OCI-LY1 (cell line): ENCODE measurements at regions not wholly inside any gene's neighbourhood (a gene's known extent, or its start where the extent isn't known, plus 50 kb on each side); places are given as distances from the start of the nearest gene placed in this dataset.

Experiments used
- H2AFZ ChIP-seq: fragments of 200-600 bp; sonication (generic), shearing (Covaris generic); 2 replicates; pipeline ENCODE4 v1.6.0; 2014; ENCODE audit warnings: antibody characterized with exemption, mild to moderate bottlenecking, low read length
- H3F3A ChIP-seq: fragments of 200-600 bp; sonication (generic), shearing (Covaris generic); 2 replicates; pipeline ENCODE4 v1.6.0; 2014; ENCODE audit warnings: mild to moderate bottlenecking, antibody characterized with exemption, low read length, moderate library complexity; ENCODE audit not compliant: insufficient read depth
- H3K27ac ChIP-seq: fragments of 200-600 bp; sonication (generic); 2 replicates; pipeline ENCODE4 v1.5.1; 2014; ENCODE audit warnings: low read length, mixed run types, mild to moderate bottlenecking, low read depth; ENCODE audit not compliant: poor library complexity, severe bottlenecking
- H3K27me3 ChIP-seq: fragments of 200-600 bp; sonication (generic); 2 replicates; pipeline ENCODE4 v1.6.0; 2014; ENCODE audit warnings: antibody characterized with exemption, mild to moderate bottlenecking, low read length, moderate library complexity; ENCODE audit not compliant: insufficient read depth
- H3K36me3 ChIP-seq: fragments of 200-600 bp; sonication (generic); 2 replicates; pipeline ENCODE4 v1.6.1; 2014; ENCODE audit warnings: mild to moderate bottlenecking, antibody characterized with exemption, low read length, moderate library complexity, mixed read lengths; ENCODE audit not compliant: insufficient read depth
- H3K4me1 ChIP-seq: fragments of 200-600 bp; sonication (generic); 2 replicates; pipeline ENCODE4 v1.5.1; 2014; ENCODE audit warnings: mild to moderate bottlenecking, low read length, moderate library complexity; ENCODE audit not compliant: insufficient read depth, severe bottlenecking
- H3K4me2 ChIP-seq: fragments of 200-600 bp; sonication (generic), shearing (Covaris generic); 2 replicates; pipeline ENCODE4 v1.6.1; 2014; ENCODE audit warnings: low read length
- H3K4me3 ChIP-seq: fragments of 200-600 bp; sonication (generic); 2 replicates; pipeline ENCODE4 v1.5.1; 2014; ENCODE audit warnings: low read length, low read depth, mild to moderate bottlenecking, mixed read lengths; ENCODE audit not compliant: poor library complexity, severe bottlenecking
- H3K79me2 ChIP-seq: fragments of 200-600 bp; shearing (Covaris generic); 2 replicates; pipeline ENCODE4 v1.6.1; 2016; ENCODE audit warnings: mixed run types, low read length, mixed read lengths; ENCODE audit not compliant: insufficient read depth
- H3K9ac ChIP-seq: fragments of 200-600 bp; sonication (generic), shearing (Covaris generic); 2 replicates; pipeline ENCODE4 v1.6.1; 2014; ENCODE audit warnings: mild to moderate bottlenecking, low read length, mixed read lengths
- H3K9me2 ChIP-seq: fragments of 200-600 bp; sonication (generic), shearing (Covaris generic); 2 replicates; pipeline ENCODE4 v1.6.1; 2014; ENCODE audit warnings: low read depth, mild to moderate bottlenecking, low read length, mixed read lengths
- H3K9me3 ChIP-seq: fragments of 200-600 bp; shearing (Covaris generic); 2 replicates; pipeline ENCODE4 v1.6.1; 2014; ENCODE audit warnings: low read length, mixed read lengths
- H4K20me1 ChIP-seq: fragments of 200-600 bp; sonication (generic), shearing (Covaris generic); 2 replicates; pipeline ENCODE4 v1.6.0; 2016; ENCODE audit warnings: mild to moderate bottlenecking, low read length; ENCODE audit not compliant: insufficient read depth
- EZH2 ChIP-seq: fragments of 200-600 bp; sonication (generic), shearing (Covaris generic); IDR thresholded peaks from 2 replicates; pipeline ENCODE4 v1.8.0; 2017; ENCODE audit warnings: borderline replicate concordance, mixed run types, mild to moderate bottlenecking, antibody characterized with exemption, low read length, moderate library complexity, mixed read lengths
- TF ChIP-seq, protein P1 (sequence below): fragments of 200-600 bp; sonication (generic), shearing (Covaris generic); IDR thresholded peaks from 2 replicates; pipeline ENCODE4 v1.5.1; 2017; ENCODE audit warnings: mild to moderate bottlenecking, antibody characterized with exemption, low read length, moderate library complexity, mixed read lengths

DNA sequence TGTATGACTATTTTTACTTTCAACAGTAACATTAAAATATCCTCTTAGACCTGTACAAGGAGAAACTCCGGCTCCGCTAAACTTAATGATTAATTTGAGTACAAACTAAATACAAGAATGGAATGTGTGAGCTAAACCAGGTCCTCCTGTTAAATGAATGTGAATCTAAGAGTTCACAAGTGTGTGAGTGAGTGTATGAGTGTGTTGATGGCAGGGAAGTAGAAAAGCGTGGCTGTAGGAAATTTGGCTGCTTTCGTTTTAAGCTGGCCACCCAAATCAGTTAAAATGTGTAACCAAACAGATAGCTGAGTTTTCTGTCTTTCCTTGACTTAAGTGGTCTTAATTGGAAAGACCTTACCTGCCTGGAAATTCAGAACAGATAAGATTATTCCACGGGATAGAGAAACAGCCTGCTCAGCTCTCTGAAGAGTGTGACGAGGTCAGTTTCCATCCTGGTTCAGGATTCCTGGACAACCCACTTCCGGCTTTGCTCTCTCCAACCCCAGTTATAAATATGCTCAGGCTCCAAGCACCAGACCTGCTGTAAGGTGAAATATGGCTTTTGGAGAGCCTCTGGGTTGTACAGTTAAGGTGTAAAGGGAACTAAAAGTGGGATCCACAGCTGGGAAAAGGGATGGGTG is 908.6 kb upstream of the EDIL3 start:
- Histone ChIP-seq H3K79me2 (no peaks in the 10 kb centered on the region), H3K27ac (no peak overlapping the region), H3K4me3 (no peak overlapping the region), H3K9ac (no peak overlapping the region), H3K36me3 (no peaks in the 10 kb centered on the region), H3K4me2 (no peak overlapping the region), H4K20me1 (no peaks in the 10 kb centered on the region), H3K9me3 (no peaks in the 10 kb centered on the region), H3K9me2 (no peaks in the 10 kb centered on the region), H3F3A (no peaks in the 10 kb centered on the region), H2AFZ (no peak overlapping the region), H3K27me3 (no peaks in the 10 kb centered on the region), H3K4me1 (no peaks in the 10 kb centered on the region)
- TF ChIP-seq EZH2, result no peak
- TF ChIP-seq, protein P1, sequence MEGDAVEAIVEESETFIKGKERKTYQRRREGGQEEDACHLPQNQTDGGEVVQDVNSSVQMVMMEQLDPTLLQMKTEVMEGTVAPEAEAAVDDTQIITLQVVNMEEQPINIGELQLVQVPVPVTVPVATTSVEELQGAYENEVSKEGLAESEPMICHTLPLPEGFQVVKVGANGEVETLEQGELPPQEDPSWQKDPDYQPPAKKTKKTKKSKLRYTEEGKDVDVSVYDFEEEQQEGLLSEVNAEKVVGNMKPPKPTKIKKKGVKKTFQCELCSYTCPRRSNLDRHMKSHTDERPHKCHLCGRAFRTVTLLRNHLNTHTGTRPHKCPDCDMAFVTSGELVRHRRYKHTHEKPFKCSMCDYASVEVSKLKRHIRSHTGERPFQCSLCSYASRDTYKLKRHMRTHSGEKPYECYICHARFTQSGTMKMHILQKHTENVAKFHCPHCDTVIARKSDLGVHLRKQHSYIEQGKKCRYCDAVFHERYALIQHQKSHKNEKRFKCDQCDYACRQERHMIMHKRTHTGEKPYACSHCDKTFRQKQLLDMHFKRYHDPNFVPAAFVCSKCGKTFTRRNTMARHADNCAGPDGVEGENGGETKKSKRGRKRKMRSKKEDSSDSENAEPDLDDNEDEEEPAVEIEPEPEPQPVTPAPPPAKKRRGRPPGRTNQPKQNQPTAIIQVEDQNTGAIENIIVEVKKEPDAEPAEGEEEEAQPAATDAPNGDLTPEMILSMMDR, result no peak

DNA sequence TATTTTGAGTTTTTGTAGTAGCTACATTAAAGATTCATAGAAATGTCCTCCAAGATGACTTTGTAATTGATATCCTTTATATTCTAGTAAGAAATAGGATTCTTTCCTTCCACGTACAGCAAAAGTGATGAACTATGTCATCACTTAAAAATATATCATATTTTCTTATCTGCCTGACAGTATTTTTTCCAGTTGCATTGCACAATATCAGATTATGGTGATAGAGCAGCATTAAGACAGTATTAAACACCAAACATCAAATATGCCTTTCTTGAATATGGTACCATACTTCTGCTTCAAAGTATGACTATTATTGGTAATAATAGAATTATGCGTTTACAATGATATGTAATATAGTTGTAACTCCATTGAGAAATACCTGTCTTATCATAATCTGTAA is 919.8 kb upstream of the EDIL3 start:
- H3K9me2 ChIP-seq, result no peaks in the 10 kb centered on the region
- TF ChIP-seq, protein P1, result no peak
- no peak for TF ChIP-seq EZH2
- no peaks in the 10 kb centered on the region for H3F3A ChIP-seq
- H2AFZ ChIP-seq, result no peak overlapping the region
- H3K9me3 ChIP-seq, result no peaks in the 10 kb centered on the region
- H3K4me1 ChIP-seq, result no peaks in the 10 kb centered on the region
- H3K9ac ChIP-seq, result no peak overlapping the region
- H3K27me3 ChIP-seq, result no peaks in the 10 kb centered on the region
- no peaks in the 10 kb centered on the region for H4K20me1 ChIP-seq
- H3K27ac ChIP-seq, result no peak overlapping the region
- no peaks in the 10 kb centered on the region for H3K79me2 ChIP-seq
- no peak overlapping the region for H3K4me2 ChIP-seq
- H3K4me3 ChIP-seq, result no peak overlapping the region
- H3K36me3 ChIP-seq, result no peaks in the 10 kb centered on the region

DNA sequence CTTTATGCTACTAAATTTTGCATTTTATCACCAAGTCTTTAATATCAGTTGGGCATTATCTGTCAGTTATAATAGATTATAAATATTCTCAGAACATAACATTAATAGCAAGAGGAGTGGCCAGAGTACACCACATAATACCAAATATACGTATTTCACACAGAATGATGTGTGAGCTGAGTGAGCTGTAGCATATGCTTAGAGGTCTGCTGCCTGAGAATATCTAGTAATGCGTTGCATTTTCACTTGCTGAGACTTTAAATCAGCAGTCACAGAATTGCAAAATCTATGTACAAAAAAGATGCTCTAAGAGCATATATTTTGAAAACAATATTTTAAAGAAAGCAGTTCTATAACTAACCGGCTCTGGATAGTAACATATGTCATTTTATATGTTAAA is 921.1 kb upstream of the EDIL3 start:
- Histone ChIP-seq H3K9ac (no peak overlapping the region), H3K9me2 (no peaks in the 10 kb centered on the region), H3K79me2 (no peaks in the 10 kb centered on the region), H3K9me3 (no peaks in the 10 kb centered on the region), H4K20me1 (no peaks in the 10 kb centered on the region), H3K36me3 (no peaks in the 10 kb centered on the region), H3K4me3 (no peak overlapping the region), H3K27me3 (no peaks in the 10 kb centered on the region), H3F3A (no peaks in the 10 kb centered on the region), H3K4me2 (no peak overlapping the region), H3K27ac (no peak overlapping the region), H3K4me1 (no peaks in the 10 kb centered on the region), H2AFZ (no peak overlapping the region)
- TF ChIP-seq EZH2, result no peak
- TF ChIP-seq, protein P1, result no peak
